ENCODE measurements at regions not wholly inside any gene's neighbourhood (a gene's known extent, or its start where the extent isn't known, plus 50 kb on each side); places are given as distances from the start of the nearest gene placed in this dataset.
"Not testable (repeated sequence)": the region's sequence is repeated elsewhere in the genome, so short reads cannot be mapped to it uniquely, and the experiment has no call there.

DNA sequence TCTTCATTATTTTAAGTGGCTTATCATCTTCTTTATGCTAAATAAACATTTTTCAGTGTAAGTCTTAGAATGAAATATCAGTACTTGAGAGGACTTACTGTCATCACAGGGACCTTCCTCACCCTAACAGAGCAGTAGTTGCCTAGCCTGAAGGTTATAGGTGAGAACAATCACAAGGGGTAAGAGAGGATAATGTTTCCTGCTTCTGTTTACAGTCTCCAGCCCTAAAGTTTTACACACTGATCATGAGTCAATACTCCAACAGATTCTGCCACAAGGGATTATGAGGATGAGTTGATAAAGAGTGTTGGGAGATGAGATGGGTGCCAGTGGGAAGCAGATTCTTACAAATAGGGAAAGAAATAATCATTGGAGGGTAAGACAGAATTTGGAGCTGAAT, 265.1 kb upstream of the DAB2 start:
- H3K4me3 ChIP-seq, result no peak overlapping the region
- no peak for DNase-seq (ENCODE audit: low spot score)
- TF ChIP-seq CTCF (IDR thresholded peaks at IDR 0.05), result no peak
- no peak overlapping the region for H3K27ac ChIP-seq

- DNase-seq (ENCODE audit: low spot score); H3K4me3 ChIP-seq; H3K27ac ChIP-seq: not testable (repeated sequence)
Observed at GRCh38 chr5:39687924-39688323, 263.1 kb upstream of the DAB2 start.

DNA sequence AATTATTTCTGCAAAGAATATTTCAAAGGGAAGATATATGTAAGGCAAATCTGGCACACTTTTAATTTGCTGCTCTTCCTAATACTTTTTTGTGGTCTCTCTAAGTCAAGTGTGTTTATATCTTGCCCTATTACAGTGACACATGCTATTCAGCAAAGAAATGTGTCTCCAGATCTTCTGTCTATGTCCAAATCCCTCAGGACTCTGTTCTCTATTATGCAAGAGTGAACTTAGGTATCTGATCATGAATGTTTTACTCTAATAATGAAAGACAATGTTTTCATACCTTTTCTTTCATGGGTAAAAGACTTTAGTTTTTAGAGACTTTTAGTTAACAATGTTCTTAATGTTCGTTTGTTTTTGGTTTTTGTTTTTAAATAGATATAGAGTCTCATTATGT, 255.4 kb upstream of the DAB2 start:
- no peak overlapping the region for H3K4me3 ChIP-seq
- DNase-seq (ENCODE audit: low spot score), result no peak
- no peak for TF ChIP-seq CTCF (IDR thresholded peaks at IDR 0.05)
- H3K27ac ChIP-seq, result no peak overlapping the region

- no peak for DNase-seq (ENCODE audit: low spot score)
- Histone ChIP-seq H3K4me3 (no peak overlapping the region), H3K27ac (no peak overlapping the region)
- no peak for TF ChIP-seq CTCF (IDR thresholded peaks at IDR 0.05)
Observed at GRCh38 chr5:39678534-39678933, 253.8 kb upstream of the DAB2 start.

GRCh38 chr5:39675676-39676075, 250.9 kb upstream of the DAB2 start:
- DNase-seq (ENCODE audit: low spot score), result no peak
- Histone ChIP-seq H3K27ac (no peak overlapping the region), H3K4me3 (no peak overlapping the region)
- no peak for TF ChIP-seq CTCF (IDR thresholded peaks at IDR 0.05)

DNA sequence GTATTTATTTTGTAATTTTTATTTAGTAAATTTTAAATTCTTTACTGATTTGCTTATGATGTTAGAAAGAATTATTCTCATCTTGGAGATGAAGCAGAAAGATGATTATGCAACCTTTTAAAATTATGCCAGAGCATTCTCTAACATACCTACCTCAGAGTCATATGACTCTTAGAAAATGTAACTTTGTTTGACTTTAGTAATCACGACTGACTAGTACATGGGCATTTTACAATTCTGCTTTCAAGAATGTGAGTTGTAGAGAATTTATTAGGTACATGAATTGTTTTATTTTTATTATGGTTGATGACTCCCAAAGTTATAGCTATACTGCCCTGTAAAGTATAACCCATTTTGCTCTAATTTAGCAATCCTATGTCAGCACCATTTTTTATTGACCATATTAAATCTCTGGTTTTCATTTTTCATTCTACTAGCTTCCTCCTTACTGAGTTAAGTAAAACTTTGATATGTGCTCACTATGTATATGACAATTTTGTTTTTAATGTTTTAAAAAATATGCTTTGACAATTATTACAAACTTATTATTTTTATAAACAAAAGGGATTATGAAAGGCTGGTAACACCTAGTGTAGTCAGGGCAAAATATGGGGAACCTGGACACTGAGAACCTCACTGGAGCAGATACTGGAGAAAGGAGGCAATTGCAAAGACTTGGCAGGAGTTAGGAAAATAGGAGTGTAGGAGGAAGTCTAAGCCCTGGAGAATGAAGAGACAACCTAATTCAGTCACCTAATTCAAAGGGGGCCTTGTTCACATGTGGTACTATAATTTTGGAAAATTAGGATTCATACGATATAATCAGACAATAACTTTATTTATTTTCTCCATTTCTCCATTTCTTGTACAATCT, 249.7 kb upstream of the DAB2 start:
- no peak overlapping the region for H3K4me3 ChIP-seq
- DNase-seq (ENCODE audit: low spot score), result no peak
- no peak overlapping the region for H3K27ac ChIP-seq
- TF ChIP-seq CTCF (IDR thresholded peaks at IDR 0.05), result no peak

DNA sequence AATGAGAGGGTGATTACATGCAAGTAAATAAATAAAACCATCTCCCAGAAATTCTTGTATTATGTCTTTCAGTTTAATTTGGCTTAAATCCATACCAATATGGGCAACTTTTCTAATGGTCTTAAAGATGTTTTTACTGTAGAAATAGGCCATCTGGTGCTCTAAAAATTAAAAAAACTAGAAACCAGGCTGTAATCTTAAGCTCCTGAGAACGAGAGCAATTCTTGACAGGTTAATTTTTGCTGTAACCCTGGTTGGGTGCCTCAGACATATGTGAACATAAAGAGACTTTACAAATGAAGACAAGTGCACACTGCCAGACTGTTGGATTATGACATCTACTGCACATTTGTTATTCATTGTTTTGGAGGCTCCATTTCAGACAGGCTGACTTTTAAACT, 246.8 kb upstream of the DAB2 start:
- no peak overlapping the region for H3K4me3 ChIP-seq
- no peak for TF ChIP-seq CTCF (IDR thresholded peaks at IDR 0.05)
- no peak for DNase-seq (ENCODE audit: low spot score)

More for the DNA sequence above, 246.8 kb upstream of the DAB2 start:
- H3K27ac ChIP-seq, result no peak overlapping the region

Data from coronary artery (tissue), 2 donors.